Adrenal gland (tissue), 9 donors: ENCODE measurements at regions not wholly inside any gene's neighbourhood (a gene's known extent, or its start where the extent isn't known, plus 50 kb on each side); places are given as distances from the start of the nearest gene placed in this dataset.

ENCODE experiments used
- DNase-seq, 7 donors: peaks; one replicate each; pipeline ENCODE4 v3.0.0-alpha.2; 2019 to 2020
- H3K27ac ChIP-seq, 5 donors: fragments of 200-600 bp; sonication (generic) in 4 of 5; 1 replicate in 3 of 5; 2 replicates in 2 of 5; pipeline versions ENCODE4 v1.5.1 to v1.8.0; 2016 to 2020; ENCODE audit warnings: mild to moderate bottlenecking in 1 of 5
- H3K27me3 ChIP-seq: fragments of 200-600 bp; 2 replicates; pipeline ENCODE4 v1.8.0; 2021
- H3K36me3 ChIP-seq, 2 donors: fragments of 200-600 bp; replicated peaks in 1 of 2; 1 replicate in 1 of 2; 2 replicates in 1 of 2; pipeline versions ENCODE4 v1.5.1 to v1.8.0; 2018 to 2022
- H3K4me1 ChIP-seq, 2 donors: fragments of 200-600 bp; replicated peaks in 1 of 2; 1 replicate in 1 of 2; 2 replicates in 1 of 2; pipeline versions ENCODE4 v1.5.1 to v1.8.0; 2018 to 2021
- H3K4me3 ChIP-seq, 4 donors: fragments of 200-600 bp; sonication (generic) in 3 of 4; one replicate each; pipeline ENCODE4 v1.5.1; 2016 to 2018
- H3K9me3 ChIP-seq, 3 donors: fragments of 200-600 bp; sonication (generic) in 1 of 3; replicated peaks in 1 of 3; 1 replicate in 2 of 3; 2 replicates in 1 of 3; pipeline versions ENCODE4 v1.5.1 to v1.8.0; 2016 to 2021
- POLR2A ChIP-seq, 2 donors: fragments of 450-650 bp; IDR thresholded peaks; one replicate each; pipeline ENCODE4 v1.6.1; 2017; ENCODE audit warnings: antibody characterized with exemption in 2 of 2, mild to moderate bottlenecking in 2 of 2, moderate library complexity in 1 of 2
- WGBS, 4 donors: extraction: QIAGEN DNeasy Blood & Tissue Kit in 2 of 4; methylation state at CpG; one replicate each; pipeline versions ENCODE4 v1.1.5 to v1.1.7; 2013 to 2017; 5-methylcytosine and 5-hydroxymethylcytosine counted together
- intact Hi-C, 2 donors: fragments of 100-400 bp; cut with DNase I; formaldehyde crosslinking; loops; one replicate each; pipeline versions ENCODE4 v1.14.1 to v1.15.0; 2022 to 2023
- TF ChIP-seq, protein P1 (sequence below), 6 experiments: fragments of 450-650 bp in 4 of 6; fragments of 200-600 bp in 2 of 6; sonication (generic) in 1 of 6; IDR thresholded peaks; 1 replicate in 5 of 6; 2 replicates in 1 of 6; pipeline versions ENCODE4 v1.5.1 to v1.8.0; 2016 to 2021; ENCODE audit warnings: antibody characterized with exemption in 6 of 6, mild to moderate bottlenecking in 2 of 6, moderate library complexity in 1 of 6
- donor health status: healthy with polysubstance abuse.
- donor health status: Bipolar disorder and iron deficiency.
- donor health status: DM: yes; HTN: yes; CAD: no.
- donor health status: DM: no; HTN: no; CAD: no.
- donor health status: DM: no; HTN: no; CAD: no.

DNA sequence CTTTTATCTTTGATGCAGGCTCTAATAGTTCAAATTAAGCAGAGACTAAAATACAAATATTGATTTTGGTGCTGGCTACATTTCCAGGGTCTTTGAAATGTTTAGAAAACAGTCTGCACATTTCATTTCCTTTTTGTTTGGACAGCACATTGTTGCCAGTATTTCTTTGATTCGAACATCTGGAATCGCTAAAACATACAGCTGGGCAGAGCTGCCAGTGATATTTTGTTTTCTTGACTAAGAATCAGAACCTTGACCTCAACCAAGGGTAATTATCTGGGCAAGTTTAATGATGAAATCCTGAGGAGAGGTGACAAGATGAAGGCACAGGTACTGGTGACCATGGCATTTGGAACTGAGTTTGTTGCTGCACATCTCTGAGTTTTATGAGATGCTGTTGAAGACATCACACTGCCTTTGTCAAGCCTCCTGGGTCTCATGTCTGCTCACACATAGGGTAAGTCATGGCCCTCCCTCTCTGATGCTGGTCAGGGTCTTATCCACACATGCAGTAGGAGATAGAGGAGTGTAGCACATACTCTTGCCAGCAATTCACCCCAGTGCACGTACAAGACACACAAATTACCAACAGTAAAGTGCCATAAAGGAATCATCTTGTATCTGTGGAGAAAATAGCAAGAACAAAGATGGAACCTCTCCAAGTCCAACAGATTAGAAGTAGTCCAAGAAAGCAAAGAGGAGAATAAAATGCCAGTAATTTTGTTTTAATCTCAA, 391.9 kb downstream of the RND3 start:
- H3K9me3 ChIP-seq: no peaks in the 10 kb centered on the region
- WGBS, 4 donors: 58 to 75% (median 63%) methylated on average over 3 of the region's 3 CpGs
- no peak overlapping the region for H3K4me3 ChIP-seq
- no peak overlapping the region for H3K27ac ChIP-seq
- no peaks in the 10 kb centered on the region for H3K4me1 ChIP-seq
- intact Hi-C loops: no loop called here
- no peaks in the 10 kb centered on the region for H3K36me3 ChIP-seq
- no peak for DNase-seq
- no peaks in the 10 kb centered on the region for H3K27me3 ChIP-seq
- TF ChIP-seq POLR2A (IDR thresholded peaks at IDR 0.05): no peak
- TF ChIP-seq, protein P1, sequence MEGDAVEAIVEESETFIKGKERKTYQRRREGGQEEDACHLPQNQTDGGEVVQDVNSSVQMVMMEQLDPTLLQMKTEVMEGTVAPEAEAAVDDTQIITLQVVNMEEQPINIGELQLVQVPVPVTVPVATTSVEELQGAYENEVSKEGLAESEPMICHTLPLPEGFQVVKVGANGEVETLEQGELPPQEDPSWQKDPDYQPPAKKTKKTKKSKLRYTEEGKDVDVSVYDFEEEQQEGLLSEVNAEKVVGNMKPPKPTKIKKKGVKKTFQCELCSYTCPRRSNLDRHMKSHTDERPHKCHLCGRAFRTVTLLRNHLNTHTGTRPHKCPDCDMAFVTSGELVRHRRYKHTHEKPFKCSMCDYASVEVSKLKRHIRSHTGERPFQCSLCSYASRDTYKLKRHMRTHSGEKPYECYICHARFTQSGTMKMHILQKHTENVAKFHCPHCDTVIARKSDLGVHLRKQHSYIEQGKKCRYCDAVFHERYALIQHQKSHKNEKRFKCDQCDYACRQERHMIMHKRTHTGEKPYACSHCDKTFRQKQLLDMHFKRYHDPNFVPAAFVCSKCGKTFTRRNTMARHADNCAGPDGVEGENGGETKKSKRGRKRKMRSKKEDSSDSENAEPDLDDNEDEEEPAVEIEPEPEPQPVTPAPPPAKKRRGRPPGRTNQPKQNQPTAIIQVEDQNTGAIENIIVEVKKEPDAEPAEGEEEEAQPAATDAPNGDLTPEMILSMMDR (IDR thresholded peaks at IDR 0.05): no peak

- no peaks in the 10 kb centered on the region for H3K4me1 ChIP-seq
- no peaks in the 10 kb centered on the region for H3K36me3 ChIP-seq
- no peaks in the 10 kb centered on the region for H3K27me3 ChIP-seq
- TF ChIP-seq, protein P1 (IDR thresholded peaks at IDR 0.05): no peak
- TF ChIP-seq POLR2A (IDR thresholded peaks at IDR 0.05): no peak
- 87 to 96% (median 91%) methylated on average over 4 of the region's 4 CpGs for WGBS, 4 donors
- no peak overlapping the region for H3K4me3 ChIP-seq
- H3K9me3 ChIP-seq: no peaks in the 10 kb centered on the region
- DNase-seq: no peak
- H3K27ac ChIP-seq: no peak overlapping the region
- intact Hi-C loops: no loop called here
Observed at GRCh38 chr2:150091846-150092245, 395.6 kb downstream of the RND3 start.

- Histone ChIP-seq H3K27me3 (no peaks in the 10 kb centered on the region), H3K27ac (no peak overlapping the region), H3K4me1 (no peaks in the 10 kb centered on the region), H3K36me3 (no peaks in the 10 kb centered on the region), H3K9me3 (no peaks in the 10 kb centered on the region), H3K4me3 (no peak overlapping the region)
- intact Hi-C loops: no loop called here
- WGBS, 4 donors: 85 to 90% (median 89%) methylated on average over 1 of the region's 1 CpG
- TF ChIP-seq POLR2A (IDR thresholded peaks at IDR 0.05): no peak
- TF ChIP-seq, protein P1 (IDR thresholded peaks at IDR 0.05): no peak
- no peak for DNase-seq
Observed at GRCh38 chr2:150090031-150090430, 397.4 kb downstream of the RND3 start.

GRCh38 chr2:150088538-150088937, 398.9 kb downstream of the RND3 start:
- WGBS, 4 donors: 89 to 96% (median 94%) methylated on average over 3 of the region's 3 CpGs
- DNase-seq: no peak
- intact Hi-C loops: no loop called here

More at GRCh38 chr2:150088538-150088937, 398.9 kb downstream of the RND3 start:
- Histone ChIP-seq H3K9me3 (no peaks in the 10 kb centered on the region), H3K27ac (no peak overlapping the region), H3K4me1 (no peaks in the 10 kb centered on the region), H3K27me3 (no peaks in the 10 kb centered on the region), H3K4me3 (no peak overlapping the region), H3K36me3 (no peaks in the 10 kb centered on the region)
- no peak for TF ChIP-seq POLR2A (IDR thresholded peaks at IDR 0.05)
- TF ChIP-seq, protein P1 (IDR thresholded peaks at IDR 0.05): no peak
